Left ventricle myocardium superior (tissue), 1 donor: ENCODE measurements at regions not wholly inside any gene's neighbourhood (a gene's known extent, or its start where the extent isn't known, plus 50 kb on each side); places are given as distances from the start of the nearest gene placed in this dataset.

Experiments used
- ATAC-seq: fragments of 200-7000 bp; cut with Tn5 transposase; one replicate; pipeline ENCODE4 v1.9.1; 2020; ENCODE audit warnings: mild to moderate bottlenecking, moderate library complexity
- DNase-seq: peaks from one replicate; pipeline ENCODE4 v3.0.0-alpha.2; 2020
- intact Hi-C: fragments of 100-400 bp; cut with micrococcal nuclease; formaldehyde crosslinking; loops from one replicate; pipeline ENCODE4 v1.11.0; 2022
- donor health status: DM: no; HTN: yes; CAD: no; lungs with severe emphysema.

- ATAC-seq, result no peak
- intact Hi-C loops, result no loop called here
- DNase-seq, result no peak
Measured at GRCh38 chr22:49306632-49307480, 520.8 kb downstream of the BRD1 start.

DNA sequence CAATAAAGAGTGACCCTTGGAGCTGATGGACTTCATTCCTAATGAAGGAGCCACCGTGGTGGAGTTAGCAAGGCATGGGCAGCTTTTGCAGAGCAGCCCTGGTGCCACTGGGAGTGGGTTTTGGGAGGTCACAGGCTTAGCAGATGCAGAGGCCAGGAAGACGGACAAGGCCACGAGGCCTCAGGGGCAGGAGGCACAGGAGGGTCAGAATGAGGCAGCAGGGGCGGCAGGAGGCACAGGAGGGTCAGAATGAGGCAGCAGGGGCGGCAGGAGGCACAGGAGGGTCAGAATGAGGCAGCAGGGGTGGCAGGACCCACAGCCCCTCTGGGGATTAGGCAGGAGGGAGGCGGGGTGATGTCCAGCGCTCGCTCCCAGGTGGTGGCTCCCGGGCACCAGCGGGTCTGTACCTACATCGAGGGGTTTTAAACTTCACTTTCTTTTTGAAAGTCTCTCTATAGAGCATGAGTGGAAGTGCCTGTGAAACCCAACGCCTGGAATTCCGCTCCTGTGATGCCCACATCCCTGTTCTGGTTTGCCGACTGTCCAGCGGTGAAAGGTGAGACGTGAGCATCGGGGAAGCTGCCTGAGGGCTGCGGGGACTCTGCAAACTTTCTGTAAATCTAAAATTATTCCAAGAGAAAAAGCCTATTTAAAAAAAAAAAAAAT is 521.6 kb downstream of the BRD1 start:
- DNase-seq, result no peak
- intact Hi-C loops, result no loop called here

DNA sequence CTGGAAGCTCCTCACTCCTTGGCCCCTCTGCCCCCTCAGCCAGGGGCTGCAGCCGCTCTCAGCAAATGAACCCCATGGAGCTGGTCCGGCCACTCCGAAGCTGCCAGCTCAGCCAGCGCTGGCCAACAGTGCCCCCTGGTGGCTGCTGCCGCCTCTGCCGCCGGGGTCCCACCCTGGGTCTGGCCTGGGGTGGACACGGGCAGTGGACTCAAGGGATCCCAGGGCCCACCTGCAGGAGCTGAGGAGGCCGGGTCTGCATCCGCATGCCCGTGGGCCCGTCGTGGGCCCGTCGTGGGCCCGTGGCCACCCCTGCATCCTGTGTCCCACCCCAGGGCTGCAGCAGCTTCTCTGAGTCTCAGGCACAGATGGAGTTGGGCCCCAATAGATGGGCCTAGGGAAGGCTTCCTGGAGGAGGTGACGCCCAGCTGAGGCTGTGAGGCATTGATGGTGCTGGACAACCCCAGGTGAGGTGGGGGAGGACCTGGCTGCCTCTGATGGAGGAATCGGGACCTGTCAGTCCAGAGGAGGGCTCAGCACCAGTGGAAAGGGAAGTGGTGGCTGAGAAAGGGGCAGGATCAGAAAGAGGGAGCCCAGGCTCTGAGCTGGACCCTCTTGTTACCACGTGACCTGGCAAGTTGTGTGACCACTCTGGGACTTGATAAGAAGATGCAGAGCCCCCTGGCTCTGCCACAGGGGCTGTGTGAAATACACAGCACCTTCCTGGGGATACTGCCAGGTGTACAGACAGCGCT is 522.3 kb downstream of the BRD1 start:
- DNase-seq (peak; percentile 75), ATAC-seq (peak; percentile 84)
- intact Hi-C loops, result no loop called here

More for the DNA sequence above, 521.6 kb downstream of the BRD1 start:
- no peak for ATAC-seq

- intact Hi-C loops, result no loop called here
- DNase-seq, result no peak
- no peak for ATAC-seq
Measured at GRCh38 chr22:49303781-49304461, 523.8 kb downstream of the BRD1 start.

DNA sequence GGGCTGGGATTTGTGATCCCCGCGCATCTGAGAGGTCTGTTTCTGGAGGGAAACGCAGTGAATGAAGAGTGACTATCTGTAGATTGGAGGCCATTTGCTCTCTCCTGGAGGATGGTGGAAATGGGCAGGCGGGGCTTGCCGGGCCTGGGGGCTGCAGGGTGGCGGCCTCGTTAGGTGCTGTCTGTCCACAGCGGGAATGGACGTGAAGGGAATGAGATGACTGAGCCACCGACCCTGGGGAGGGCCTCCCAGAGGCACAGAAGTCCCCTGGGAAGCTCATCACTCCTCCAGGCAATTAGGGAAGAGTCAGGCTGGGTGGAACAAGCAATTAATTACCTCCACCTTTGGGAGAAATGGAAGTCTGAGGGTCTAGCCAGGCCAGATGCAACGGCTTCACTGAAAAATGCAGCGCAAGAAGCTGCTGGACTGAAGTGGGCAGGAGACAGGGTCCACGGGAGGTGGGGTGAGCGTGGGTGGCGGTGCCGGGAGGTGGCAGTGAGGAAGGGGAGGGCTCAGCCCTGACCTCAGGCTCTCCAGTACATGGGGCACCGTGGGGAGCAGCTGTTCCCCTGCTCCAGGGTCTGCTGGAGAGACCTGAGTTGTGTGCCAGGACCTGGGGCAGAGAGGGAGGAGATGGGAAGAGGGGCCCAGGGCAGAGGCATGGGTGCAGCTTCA is 524.5 kb downstream of the BRD1 start:
- intact Hi-C loops, result no loop called here
- DNase-seq (no peak), ATAC-seq (no peak)

DNA sequence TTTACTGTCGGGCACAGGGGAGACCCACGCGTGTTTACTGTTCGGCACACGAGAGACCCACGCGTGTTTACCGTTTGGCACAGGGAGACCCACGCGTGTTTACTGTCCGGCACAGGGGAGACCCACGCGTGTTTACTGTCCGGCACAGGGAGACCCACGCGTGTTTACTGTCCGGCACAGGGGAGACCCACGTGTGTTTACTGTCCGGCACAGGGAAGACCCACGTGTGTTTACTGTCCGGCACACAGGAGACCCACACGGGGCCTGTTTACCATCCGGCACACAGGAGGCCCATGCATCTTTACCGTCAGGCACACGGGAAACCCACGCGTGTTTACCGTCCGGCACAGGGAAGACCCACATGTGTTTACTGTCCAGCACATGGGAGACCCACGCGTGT is 525.1 kb downstream of the BRD1 start:
- ATAC-seq (no peak), DNase-seq (no peak)
- intact Hi-C loops, result no loop called here

GRCh38 chr22:49302150-49302460 is 525.6 kb downstream of the BRD1 start:
- DNase-seq, result no peak
- intact Hi-C loops, result no loop called here
- ATAC-seq, result no peak

DNA sequence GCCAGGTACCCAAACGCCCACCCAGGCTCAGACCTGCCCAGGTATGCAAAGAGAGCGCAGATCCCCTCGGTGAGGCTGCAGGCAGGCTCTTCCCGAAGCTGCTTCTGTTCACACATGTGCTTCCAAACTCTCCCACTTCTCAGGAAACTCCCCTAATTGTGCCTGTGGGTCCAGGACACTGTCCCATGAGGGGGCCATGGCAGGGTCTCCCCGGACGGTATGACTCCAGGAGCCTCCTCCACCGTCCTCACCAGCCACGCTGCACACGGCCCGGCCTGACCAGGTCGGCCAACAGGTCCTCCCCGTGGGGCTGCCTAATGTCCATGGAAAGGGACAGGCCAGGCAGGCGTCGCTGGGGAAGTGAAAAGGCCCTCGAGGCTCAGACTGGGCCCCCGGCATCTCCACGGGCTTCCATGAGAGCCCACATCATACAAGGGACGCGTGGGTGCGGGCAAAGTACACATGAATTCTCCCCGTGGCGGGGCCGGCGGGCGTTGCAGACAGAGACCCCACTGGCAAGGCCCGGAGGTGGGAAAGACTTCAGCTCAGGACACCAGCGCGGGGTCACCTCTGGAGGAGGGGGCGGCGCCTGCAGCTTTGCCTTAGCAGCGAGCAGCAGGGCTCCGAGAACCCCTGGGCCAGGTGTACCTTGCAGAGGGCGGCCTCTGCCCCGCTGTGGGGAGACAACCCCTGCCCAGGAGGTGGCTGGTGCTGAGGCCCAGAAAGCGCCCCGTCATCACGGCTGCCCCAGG is 526.1 kb downstream of the BRD1 start:
- ATAC-seq, result no peak
- intact Hi-C loops, result no loop called here
- no peak for DNase-seq

DNA sequence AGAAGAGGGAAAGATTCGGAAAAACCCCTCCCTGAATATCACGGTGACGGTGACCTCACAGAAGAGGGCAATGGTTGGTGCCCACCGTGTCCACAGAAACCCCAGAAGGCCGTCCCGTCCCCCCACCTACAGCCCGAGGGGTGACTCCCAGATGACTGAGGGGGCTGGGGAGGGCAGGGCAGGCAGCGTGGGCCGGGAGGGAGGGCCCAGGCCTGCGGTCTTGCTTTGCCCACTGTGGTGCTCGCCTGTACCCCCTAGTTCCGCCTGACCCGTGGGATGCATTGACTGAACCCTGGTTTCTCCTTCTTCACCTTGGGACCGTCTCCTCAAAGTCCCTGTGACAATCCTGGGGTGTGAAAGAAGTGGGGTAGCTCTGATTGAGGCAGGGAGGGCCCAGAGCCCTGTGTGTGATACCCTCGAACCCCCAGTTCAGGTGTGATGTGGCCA is 526.7 kb downstream of the BRD1 start:
- DNase-seq (no peak), ATAC-seq (no peak)
- intact Hi-C loops, result no loop called here

GRCh38 chr22:49300241-49300640 is 527.4 kb downstream of the BRD1 start:
- ATAC-seq (no peak), DNase-seq (no peak)
- intact Hi-C loops, result no loop called here

GRCh38 chr22:49299821-49300231 is 527.8 kb downstream of the BRD1 start:
- no peak for DNase-seq
- intact Hi-C loops, result no loop called here

DNA sequence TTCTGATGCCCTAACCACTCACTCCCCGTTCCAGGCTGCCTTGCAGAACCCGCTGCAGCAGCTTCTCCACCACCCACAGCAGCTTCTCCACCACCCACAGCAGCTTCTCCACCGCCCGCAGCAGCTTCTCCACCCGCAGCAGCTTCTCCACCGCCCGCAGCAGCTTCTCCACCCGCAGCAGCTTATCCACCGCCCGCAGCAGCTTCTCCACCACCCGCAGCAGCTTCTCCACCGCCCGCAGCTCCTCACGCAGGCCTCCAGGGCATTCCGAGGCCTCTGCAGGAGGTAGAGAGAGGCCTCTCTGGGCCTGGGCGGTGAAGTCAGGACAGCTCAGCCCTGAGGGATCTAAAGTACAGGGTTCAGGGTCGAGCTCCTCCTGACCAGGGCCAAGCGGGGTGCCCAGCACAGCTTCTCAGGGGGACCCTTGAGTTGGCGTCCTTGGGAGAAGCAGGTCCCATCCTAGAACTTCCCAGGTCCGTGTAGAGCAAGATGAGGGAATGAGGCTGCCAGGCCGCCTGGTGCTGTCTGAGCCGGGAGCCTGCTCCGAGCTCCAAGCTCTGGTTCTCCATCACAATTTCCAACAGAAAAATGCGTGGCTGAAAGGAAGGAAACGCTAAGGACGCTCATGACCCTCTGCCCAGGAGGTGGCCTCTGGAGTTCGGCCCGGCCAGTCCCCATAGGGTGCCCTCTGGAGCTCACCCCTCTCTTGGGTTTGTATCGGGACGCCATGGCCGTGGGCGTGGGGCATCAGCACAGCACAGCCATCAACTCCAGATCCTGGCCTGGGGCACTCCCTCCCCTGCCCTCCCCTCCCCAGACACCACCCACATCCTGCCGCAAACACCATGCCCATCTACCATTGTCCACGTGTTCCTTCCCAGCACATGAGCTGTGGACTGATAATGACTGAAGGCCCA is 528.6 kb downstream of the BRD1 start:
- ATAC-seq, result no peak
- no peak for DNase-seq
- intact Hi-C loops, result no loop called here

More at GRCh38 chr22:49299821-49300231, 527.8 kb downstream of the BRD1 start:
- no peak for ATAC-seq

GRCh38 chr22:49297871-49298721 is 529.6 kb downstream of the BRD1 start:
- DNase-seq (no peak), ATAC-seq (no peak)
- intact Hi-C loops, result no loop called here

DNA sequence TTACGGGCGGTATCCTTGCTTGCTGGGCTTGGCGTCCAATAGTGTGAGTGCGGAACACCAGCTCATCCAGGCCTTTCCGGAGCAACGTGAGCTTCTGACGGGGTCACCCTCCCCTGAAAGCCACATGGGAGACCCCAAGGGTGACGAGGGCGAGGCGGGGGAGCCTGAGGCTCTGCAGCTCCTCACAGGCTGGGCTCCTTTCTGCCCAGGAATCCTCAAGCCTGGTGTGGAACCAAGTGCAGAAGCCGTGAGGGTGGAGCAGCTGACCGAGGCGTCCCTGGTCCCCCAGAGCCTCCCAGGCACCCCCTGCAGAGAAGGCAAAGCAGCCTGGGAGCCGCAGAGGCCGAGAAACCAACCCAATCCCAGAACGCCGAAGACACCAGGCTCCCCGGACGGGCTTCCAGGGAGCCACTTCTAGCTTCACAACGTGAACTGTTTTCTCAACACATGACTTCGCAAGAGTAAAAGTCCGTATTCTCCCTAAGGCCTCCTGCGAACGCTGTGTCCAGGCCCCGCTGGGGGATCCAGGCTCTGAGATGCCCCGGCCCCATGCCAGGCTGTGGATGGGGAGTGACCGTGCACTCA is 530.3 kb downstream of the BRD1 start:
- DNase-seq (no peak), ATAC-seq (no peak)
- intact Hi-C loops, result no loop called here

- DNase-seq (no peak), ATAC-seq (no peak)
- intact Hi-C loops, result no loop called here
Measured at GRCh38 chr22:49296561-49296960, 531.1 kb downstream of the BRD1 start.
